ENCODE measurements at regions not wholly inside any gene's neighbourhood (a gene's known extent, or its start where the extent isn't known, plus 50 kb on each side); places are given as distances from the start of the nearest gene placed in this dataset.

GRCh38 chr1:37325010-37325409, 149.4 kb upstream of the ZC3H12A start:
- BruUV-seq (replicated peaks), result no TSS peak

GRCh38 chr1:37325509-37326437, 148.6 kb upstream of the ZC3H12A start:
- TF ChIP-seq CTCF (IDR thresholded peaks at IDR 0.05; ENCODE audit: insufficient read depth in 1 of 2, low read depth in 1 of 2, low read length in 1 of 2, severe bottlenecking in 1 of 2, unreplicated experiment in 1 of 2), result no peak
- ChIA-PET CTCF (no interaction called here), POLR2A (no interaction called here)
- no peaks in the 10 kb centered on the region for H3K36me3 ChIP-seq (ENCODE audit: control insufficient read depth, insufficient read depth, low read length)
- no peaks in the 10 kb centered on the region for H3K4me1 Mint-ChIP-seq (ENCODE audit: low read depth, unreplicated experiment)
- H3K4me1 ChIP-seq, result no peaks in the 10 kb centered on the region
- no peak overlapping the region for H3K27ac Mint-ChIP-seq (ENCODE audit: unreplicated experiment)
- no peaks in the 10 kb centered on the region for H3K27me3 ChIP-seq (replicated peaks; ENCODE audit: control insufficient read depth, insufficient read depth, low read length)
- peaks cover 6% of the 10 kb centered on the region for H3K27me3 Mint-ChIP-seq (ENCODE audit: insufficient read depth, unreplicated experiment)
- 0 out of 2 replicates have a peak, but pooled peaks cover 3% of the 10 kb centered on the region for H3K9me3 ChIP-seq
- H3K4me3 Mint-ChIP-seq (ENCODE audit: unreplicated experiment), result no peak overlapping the region
- DNase-seq, result peak in 1 of 2 experiments; percentile 38
- intact Hi-C loops (cut with micrococcal nuclease; ENCODE audit: unreplicated experiment), result no loop called here
- H3K4me3 ChIP-seq (ENCODE audit: low read depth, low read length), result no peak overlapping the region
- no peaks in the 10 kb centered on the region for H3K36me3 Mint-ChIP-seq (ENCODE audit: insufficient read depth, unreplicated experiment)
- H3K9me3 Mint-ChIP-seq (ENCODE audit: unreplicated experiment), result no peaks in the 10 kb centered on the region
- BruUV-seq (replicated peaks), result no TSS peak

More at GRCh38 chr1:37325010-37325409, 149.4 kb upstream of the ZC3H12A start:
- CTCF ChIA-PET, result no interaction called here
- no peak for TF ChIP-seq CTCF (IDR thresholded peaks at IDR 0.05; ENCODE audit: insufficient read depth in 1 of 2, low read depth in 1 of 2, low read length in 1 of 2, severe bottlenecking in 1 of 2, unreplicated experiment in 1 of 2)
- Histone ChIP-seq H3K27me3 (replicated peaks; ENCODE audit: control insufficient read depth, insufficient read depth, low read length) (no peaks in the 10 kb centered on the region), H3K4me1 (no peaks in the 10 kb centered on the region), H3K4me3 (ENCODE audit: low read depth, low read length) (no peak overlapping the region), H3K36me3 (ENCODE audit: control insufficient read depth, insufficient read depth, low read length) (no peaks in the 10 kb centered on the region), H3K9me3 (0 out of 2 replicates have a peak, but pooled peaks cover 3% of the 10 kb centered on the region)
- Mint-ChIP-seq H3K27ac (ENCODE audit: unreplicated experiment) (no peak overlapping the region), H3K27me3 (ENCODE audit: insufficient read depth, unreplicated experiment) (peaks cover 6% of the 10 kb centered on the region), H3K9me3 (ENCODE audit: unreplicated experiment) (no peaks in the 10 kb centered on the region), H3K4me1 (ENCODE audit: low read depth, unreplicated experiment) (no peaks in the 10 kb centered on the region), H3K36me3 (ENCODE audit: insufficient read depth, unreplicated experiment) (no peaks in the 10 kb centered on the region), H3K4me3 (ENCODE audit: unreplicated experiment) (no peak overlapping the region)
- intact Hi-C loops (cut with micrococcal nuclease; ENCODE audit: unreplicated experiment), result no loop called here
- POLR2A ChIA-PET, result no interaction called here
- no peak for DNase-seq

- no peak overlapping the region for H3K27ac Mint-ChIP-seq (ENCODE audit: unreplicated experiment)
- H3K9me3 ChIP-seq, result no peaks in the 10 kb centered on the region
- CTCF ChIA-PET, result no interaction called here
- no peak for DNase-seq
- no peak overlapping the region for H3K4me3 Mint-ChIP-seq (ENCODE audit: unreplicated experiment)
- no peak overlapping the region for H3K4me3 ChIP-seq (ENCODE audit: low read depth, low read length)
- TF ChIP-seq CTCF (IDR thresholded peaks at IDR 0.05; ENCODE audit: insufficient read depth in 1 of 2, low read depth in 1 of 2, low read length in 1 of 2, severe bottlenecking in 1 of 2, unreplicated experiment in 1 of 2), result no peak
- peaks cover 19% of the 10 kb centered on the region for H3K27me3 Mint-ChIP-seq (ENCODE audit: insufficient read depth, unreplicated experiment)
- intact Hi-C loops (cut with micrococcal nuclease; ENCODE audit: unreplicated experiment), result no loop called here
- H3K36me3 Mint-ChIP-seq (ENCODE audit: insufficient read depth, unreplicated experiment), result no peaks in the 10 kb centered on the region
- no peaks in the 10 kb centered on the region for H3K4me1 Mint-ChIP-seq (ENCODE audit: low read depth, unreplicated experiment)
- no peaks in the 10 kb centered on the region for H3K9me3 Mint-ChIP-seq (ENCODE audit: unreplicated experiment)
- H3K27me3 ChIP-seq (replicated peaks; ENCODE audit: control insufficient read depth, insufficient read depth, low read length), result no peaks in the 10 kb centered on the region
- H3K4me1 ChIP-seq, result no peaks in the 10 kb centered on the region
- no TSS peak for BruUV-seq (replicated peaks)
- POLR2A ChIA-PET, result no interaction called here
- no peaks in the 10 kb centered on the region for H3K36me3 ChIP-seq (ENCODE audit: control insufficient read depth, insufficient read depth, low read length)
Measured at GRCh38 chr1:37332126-37332525, 142.3 kb upstream of the ZC3H12A start.

Data from Caco-2 (cell line).